ENCODE measurements at regions not wholly inside any gene's neighbourhood (a gene's known extent, or its start where the extent isn't known, plus 50 kb on each side); places are given as distances from the start of the nearest gene placed in this dataset.

- H3K4me1 ChIP-seq, result no peaks in the 10 kb centered on the region
- no peaks in the 10 kb centered on the region for H3K36me3 ChIP-seq
- no peak overlapping the region for H3K4me3 ChIP-seq
- no peaks in the 10 kb centered on the region for H3K27me3 ChIP-seq
- no peaks in the 10 kb centered on the region for H3K9me3 ChIP-seq
- DNase-seq (ENCODE audit: extremely low spot score in 2 of 2), result no peak
- no peak overlapping the region for H3K27ac ChIP-seq
- TF ChIP-seq POLR2A (IDR thresholded peaks at IDR 0.05) (no peak), POLR2AphosphoS5 (IDR thresholded peaks at IDR 0.05; ENCODE audit: insufficient read depth in 1 of 2, low read depth in 1 of 2) (no peak), CTCF (IDR thresholded peaks at IDR 0.05) (no peak)
- intact Hi-C loops (cut with DNase I), result no loop called here
Observed at GRCh38 chr10:52959810-52960209, 187.2 kb upstream of the MBL2 start.

DNA sequence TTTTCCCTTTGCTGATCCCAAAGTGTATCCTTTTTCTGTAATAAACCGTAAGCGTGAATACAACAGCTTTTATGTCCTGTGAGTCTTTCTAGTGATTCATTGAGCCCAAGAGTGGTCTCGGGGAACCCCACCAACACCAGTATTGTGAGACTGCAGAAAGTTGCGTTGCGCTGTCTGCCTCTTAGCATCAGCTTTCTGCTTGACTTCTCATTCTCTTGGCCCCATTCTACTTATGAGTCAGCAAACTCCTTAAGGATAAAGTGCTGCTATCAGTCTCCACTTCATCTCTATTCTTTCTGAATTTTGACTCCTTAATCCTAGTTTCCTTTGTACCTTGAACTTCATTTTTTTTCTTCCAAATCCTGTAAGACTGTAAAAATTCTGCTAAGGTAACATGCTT lies 184.3 kb upstream of the MBL2 start:
- no peak overlapping the region for H3K27ac ChIP-seq
- no peak overlapping the region for H3K4me3 ChIP-seq
- H3K36me3 ChIP-seq, result no peaks in the 10 kb centered on the region
- DNase-seq (ENCODE audit: extremely low spot score in 2 of 2), result no peak
- TF ChIP-seq POLR2AphosphoS5 (IDR thresholded peaks at IDR 0.05; ENCODE audit: insufficient read depth in 1 of 2, low read depth in 1 of 2) (no peak), CTCF (IDR thresholded peaks at IDR 0.05) (no peak), POLR2A (IDR thresholded peaks at IDR 0.05) (no peak)
- no peaks in the 10 kb centered on the region for H3K4me1 ChIP-seq
- intact Hi-C loops (cut with DNase I), result no loop called here
- H3K9me3 ChIP-seq, result no peaks in the 10 kb centered on the region
- H3K27me3 ChIP-seq, result no peaks in the 10 kb centered on the region

- no peak for DNase-seq (ENCODE audit: extremely low spot score in 2 of 2)
- TF ChIP-seq POLR2A (IDR thresholded peaks at IDR 0.05) (no peak), CTCF (IDR thresholded peaks at IDR 0.05) (no peak), POLR2AphosphoS5 (IDR thresholded peaks at IDR 0.05; ENCODE audit: insufficient read depth in 1 of 2, low read depth in 1 of 2) (no peak)
Observed at GRCh38 chr10:52956461-52956860, 183.9 kb upstream of the MBL2 start.

GRCh38 chr10:52955337-52955736 lies 182.8 kb upstream of the MBL2 start:
- intact Hi-C loops (cut with DNase I), result no loop called here
- H3K4me1 ChIP-seq, result no peaks in the 10 kb centered on the region
- no peaks in the 10 kb centered on the region for H3K27me3 ChIP-seq
- H3K36me3 ChIP-seq, result no peaks in the 10 kb centered on the region
- H3K9me3 ChIP-seq, result no peaks in the 10 kb centered on the region
- H3K27ac ChIP-seq, result no peak overlapping the region
- no peak for DNase-seq (ENCODE audit: extremely low spot score in 2 of 2)
- no peak overlapping the region for H3K4me3 ChIP-seq
- TF ChIP-seq CTCF (IDR thresholded peaks at IDR 0.05) (no peak), POLR2A (IDR thresholded peaks at IDR 0.05) (no peak), POLR2AphosphoS5 (IDR thresholded peaks at IDR 0.05; ENCODE audit: insufficient read depth in 1 of 2, low read depth in 1 of 2) (no peak)

More at GRCh38 chr10:52956461-52956860, 183.9 kb upstream of the MBL2 start:
- H3K27me3 ChIP-seq, result no peaks in the 10 kb centered on the region
- no peaks in the 10 kb centered on the region for H3K36me3 ChIP-seq
- no peaks in the 10 kb centered on the region for H3K9me3 ChIP-seq
- H3K27ac ChIP-seq, result no peak overlapping the region
- intact Hi-C loops (cut with DNase I), result no loop called here
- H3K4me3 ChIP-seq, result no peak overlapping the region
- H3K4me1 ChIP-seq, result no peaks in the 10 kb centered on the region

DNA sequence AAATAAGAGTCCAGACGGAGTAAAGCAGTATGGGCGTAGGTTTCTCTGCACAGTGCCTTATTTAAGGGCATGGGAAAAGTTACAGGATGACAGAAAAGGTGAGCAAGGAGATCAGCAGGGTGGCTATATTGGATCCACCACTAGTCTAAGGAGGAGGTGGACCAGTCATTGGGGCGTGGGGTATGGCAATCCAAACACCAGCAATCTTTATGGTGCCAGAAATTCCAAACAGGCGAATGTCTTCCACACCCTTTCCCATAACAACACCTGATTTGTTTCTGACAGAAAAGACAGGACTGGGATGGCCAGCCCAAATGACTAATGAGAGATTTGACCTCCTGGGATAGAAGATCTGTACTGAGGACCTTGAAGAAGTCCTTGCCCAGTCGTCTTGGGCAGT lies 181.8 kb upstream of the MBL2 start:
- intact Hi-C loops (cut with DNase I), result no loop called here
- no peak for DNase-seq (ENCODE audit: extremely low spot score in 2 of 2)
- TF ChIP-seq CTCF (IDR thresholded peaks at IDR 0.05) (no peak), POLR2AphosphoS5 (IDR thresholded peaks at IDR 0.05; ENCODE audit: insufficient read depth in 1 of 2, low read depth in 1 of 2) (no peak), POLR2A (IDR thresholded peaks at IDR 0.05) (no peak)

More for the DNA sequence above, 181.8 kb upstream of the MBL2 start:
- no peak overlapping the region for H3K4me3 ChIP-seq
- H3K27me3 ChIP-seq, result no peaks in the 10 kb centered on the region
- no peak overlapping the region for H3K27ac ChIP-seq
- no peaks in the 10 kb centered on the region for H3K9me3 ChIP-seq
- H3K36me3 ChIP-seq, result no peaks in the 10 kb centered on the region
- H3K4me1 ChIP-seq, result no peaks in the 10 kb centered on the region
